Hepatocyte (in vitro differentiated cells): ENCODE measurements at regions not wholly inside any gene's neighbourhood (a gene's known extent, or its start where the extent isn't known, plus 50 kb on each side); places are given as distances from the start of the nearest gene placed in this dataset.

ENCODE experiments used
- DNase-seq: peaks from one replicate; pipeline ENCODE4 v3.0.0-alpha.2; 2016; ENCODE audit warnings: low spot score
- H2AFZ ChIP-seq: fragments of 200-600 bp; sonication (generic); 2 replicates; pipeline ENCODE4 v1.6.0; 2016; ENCODE audit warnings: antibody characterized with exemption, mild to moderate bottlenecking
- H3K27ac ChIP-seq: fragments of 200-600 bp; sonication (generic); 2 replicates; pipeline ENCODE4 v1.5.1; 2016; ENCODE audit warnings: mild to moderate bottlenecking
- H3K27me3 ChIP-seq: fragments of 200-600 bp; sonication (generic); 2 replicates; pipeline ENCODE4 v1.6.1; 2016
- H3K36me3 ChIP-seq: fragments of 200-600 bp; sonication (generic); replicated peaks from 2 replicates; pipeline ENCODE4 v1.5.1; 2016; ENCODE audit warnings: low read depth; ENCODE audit not compliant: insufficient read depth
- H3K4me1 ChIP-seq: fragments of 200-600 bp; sonication (generic); 2 replicates; pipeline ENCODE4 v1.5.1; 2016; ENCODE audit warnings: mild to moderate bottlenecking, moderate library complexity; ENCODE audit not compliant: insufficient read depth
- H3K4me2 ChIP-seq: fragments of 200-600 bp; sonication (generic); 2 replicates; pipeline ENCODE4 v1.6.0; 2016
- H3K4me3 ChIP-seq: fragments of 200-600 bp; sonication (generic); 2 replicates; pipeline ENCODE4 v1.5.1; 2016; ENCODE audit warnings: mild to moderate bottlenecking
- H3K79me2 ChIP-seq: fragments of 200-600 bp; sonication (generic); 2 replicates; pipeline ENCODE4 v1.6.0; 2017; ENCODE audit warnings: mild to moderate bottlenecking
- H3K9me2 ChIP-seq: fragments of 200-600 bp; sonication (generic); replicated peaks from 2 replicates; pipeline ENCODE4 v1.6.0; 2017; ENCODE audit warnings: mild to moderate bottlenecking; ENCODE audit not compliant: insufficient read depth
- H3K9me3 ChIP-seq: fragments of 200-600 bp; sonication (generic); 2 replicates; pipeline ENCODE4 v1.5.1; 2016; ENCODE audit warnings: low read depth, mild to moderate bottlenecking
- H4K20me1 ChIP-seq: fragments of 200-600 bp; sonication (generic); 2 replicates; pipeline ENCODE4 v1.6.0; 2016; ENCODE audit warnings: mild to moderate bottlenecking; ENCODE audit not compliant: insufficient read depth, poor library complexity, severe bottlenecking
- EZH2 ChIP-seq: fragments of 200-600 bp; sonication (generic); IDR thresholded peaks from 2 replicates; pipeline ENCODE4 v1.6.1; 2016; ENCODE audit warnings: antibody characterized with exemption, mild to moderate bottlenecking, borderline replicate concordance
- EZH2phosphoT487 ChIP-seq: fragments of 200-600 bp; sonication (generic); IDR thresholded peaks from one replicate; pipeline ENCODE4 v1.6.1; 2018; ENCODE audit warnings: antibody characterized with exemption, mild to moderate bottlenecking, low read depth, moderate library complexity; ENCODE audit not compliant: unreplicated experiment, severe bottlenecking
- WGBS: methylation state at CpG from one replicate; pipeline ENCODE4 v1.1.6; 2016; ENCODE audit warnings: low lambda C conversion rate; ENCODE audit errors: missing lambda C conversion rate; 5-methylcytosine and 5-hydroxymethylcytosine counted together
- TF ChIP-seq, protein P1 (sequence below): fragments of 200-600 bp; sonication (generic); IDR thresholded peaks from 2 replicates; pipeline ENCODE4 v1.5.1; 2016; ENCODE audit warnings: antibody characterized with exemption, mild to moderate bottlenecking; ENCODE audit not compliant: poor library complexity

DNA sequence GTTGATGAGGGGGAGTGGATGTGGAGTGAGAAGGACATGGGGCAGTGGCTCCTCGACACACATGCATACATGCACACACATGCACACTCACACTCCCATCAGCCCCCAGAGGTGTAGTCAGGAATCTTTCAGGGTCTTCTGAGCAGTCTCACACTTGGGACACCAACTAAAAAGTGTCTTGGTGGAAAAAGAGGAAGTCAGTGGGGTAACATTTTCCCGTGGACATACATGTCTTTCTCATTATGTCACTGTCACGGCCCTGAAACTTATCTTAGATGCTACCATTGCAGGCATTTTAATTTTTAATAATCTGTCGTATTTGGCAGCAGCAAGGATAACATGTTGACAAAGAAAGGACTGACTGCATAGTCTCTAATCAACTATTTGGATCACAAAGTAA lies 261.1 kb downstream of the ADGRG6 start:
- Histone ChIP-seq H3K27ac (no peak overlapping the region), H3K4me3 (no peak overlapping the region), H3K36me3 (no peaks in the 10 kb centered on the region), H3K4me1 (no peaks in the 10 kb centered on the region), H3K27me3 (no peaks in the 10 kb centered on the region), H3K9me2 (no peaks in the 10 kb centered on the region), H3K4me2 (no peak overlapping the region), H3K9me3 (no peaks in the 10 kb centered on the region), H4K20me1 (no peaks in the 10 kb centered on the region), H2AFZ (no peak overlapping the region), H3K79me2 (no peaks in the 10 kb centered on the region)
- TF ChIP-seq, protein P1, sequence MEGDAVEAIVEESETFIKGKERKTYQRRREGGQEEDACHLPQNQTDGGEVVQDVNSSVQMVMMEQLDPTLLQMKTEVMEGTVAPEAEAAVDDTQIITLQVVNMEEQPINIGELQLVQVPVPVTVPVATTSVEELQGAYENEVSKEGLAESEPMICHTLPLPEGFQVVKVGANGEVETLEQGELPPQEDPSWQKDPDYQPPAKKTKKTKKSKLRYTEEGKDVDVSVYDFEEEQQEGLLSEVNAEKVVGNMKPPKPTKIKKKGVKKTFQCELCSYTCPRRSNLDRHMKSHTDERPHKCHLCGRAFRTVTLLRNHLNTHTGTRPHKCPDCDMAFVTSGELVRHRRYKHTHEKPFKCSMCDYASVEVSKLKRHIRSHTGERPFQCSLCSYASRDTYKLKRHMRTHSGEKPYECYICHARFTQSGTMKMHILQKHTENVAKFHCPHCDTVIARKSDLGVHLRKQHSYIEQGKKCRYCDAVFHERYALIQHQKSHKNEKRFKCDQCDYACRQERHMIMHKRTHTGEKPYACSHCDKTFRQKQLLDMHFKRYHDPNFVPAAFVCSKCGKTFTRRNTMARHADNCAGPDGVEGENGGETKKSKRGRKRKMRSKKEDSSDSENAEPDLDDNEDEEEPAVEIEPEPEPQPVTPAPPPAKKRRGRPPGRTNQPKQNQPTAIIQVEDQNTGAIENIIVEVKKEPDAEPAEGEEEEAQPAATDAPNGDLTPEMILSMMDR = no peak
- TF ChIP-seq EZH2 (no peak), EZH2phosphoT487 (no peak)
- DNase-seq = no peak
- WGBS = 89% methylated on average over 4 of the region's 4 CpGs

DNA sequence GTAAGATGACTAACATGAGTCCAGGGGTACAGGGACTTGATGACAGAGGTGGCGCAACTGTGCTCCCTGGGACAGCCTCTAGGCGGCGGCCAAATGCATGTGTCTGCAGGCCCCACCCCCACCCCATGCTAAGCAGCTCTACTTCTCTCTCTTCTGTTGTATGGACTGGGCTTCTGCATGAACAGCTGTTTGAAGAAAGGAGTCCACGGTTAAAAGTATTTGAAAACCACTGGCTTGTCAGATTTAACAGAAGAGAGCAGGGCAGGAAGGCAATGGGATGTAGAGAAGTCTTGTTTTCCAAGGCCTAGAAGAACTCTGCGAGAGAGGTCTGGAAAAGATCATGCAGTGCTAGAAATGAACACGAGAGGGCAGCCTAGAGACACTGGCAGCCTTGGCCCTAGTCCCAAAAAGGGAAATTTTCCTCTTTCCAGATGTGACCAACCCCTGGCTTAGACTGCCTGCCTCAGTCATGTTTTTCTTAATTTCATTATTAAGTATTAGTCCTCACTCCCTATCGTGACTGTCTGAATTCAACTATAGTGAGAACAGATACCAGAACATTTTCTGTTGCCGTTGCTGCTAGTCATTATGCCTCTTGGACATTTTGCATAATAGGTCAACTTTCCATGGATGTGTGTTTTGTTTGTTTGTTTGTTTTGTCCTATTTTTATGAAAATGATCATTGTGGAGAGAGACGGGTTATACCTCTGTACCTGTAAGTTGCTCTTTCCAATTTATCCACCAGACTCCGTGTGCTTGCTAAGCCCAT lies 265.0 kb downstream of the ADGRG6 start:
- no peak for TF ChIP-seq EZH2
- TF ChIP-seq, protein P1 = peak; percentile 74
- Histone ChIP-seq H3K9me2 (no peaks in the 10 kb centered on the region), H3K4me2 (no peak overlapping the region), H3K27me3 (no peaks in the 10 kb centered on the region), H3K4me3 (no peak overlapping the region), H3K36me3 (no peaks in the 10 kb centered on the region), H3K27ac (no peak overlapping the region), H4K20me1 (no peaks in the 10 kb centered on the region), H3K4me1 (peaks cover 12% of the 10 kb centered on the region), H3K9me3 (no peaks in the 10 kb centered on the region), H3K79me2 (no peaks in the 10 kb centered on the region), H2AFZ (no peak overlapping the region)
- WGBS = 64% methylated on average over 10 of the region's 10 CpGs
- peak; percentile 74 for DNase-seq

DNA sequence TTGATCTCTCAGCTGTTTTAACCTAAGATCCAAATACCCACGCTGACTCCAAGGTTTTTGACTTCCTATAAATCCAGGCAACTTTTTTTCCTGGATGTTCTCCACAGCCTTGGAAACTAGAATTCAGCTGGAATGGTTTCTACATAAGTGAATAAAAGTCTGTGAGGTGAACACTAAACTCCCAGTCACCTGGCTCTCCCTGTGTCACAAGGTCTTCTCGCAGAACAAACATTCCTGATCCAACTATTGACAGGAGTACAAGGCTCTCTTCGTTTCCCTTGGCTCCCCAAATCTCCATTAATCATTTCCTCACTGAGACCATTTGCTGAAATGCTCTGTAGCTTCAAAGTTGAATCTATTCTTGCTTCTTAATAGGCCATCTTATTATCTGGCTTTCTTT lies 265.7 kb downstream of the ADGRG6 start:
- no peak for DNase-seq

More for the DNA sequence above, 265.7 kb downstream of the ADGRG6 start:
- H3K36me3 ChIP-seq = no peaks in the 10 kb centered on the region
- H3K27me3 ChIP-seq = no peaks in the 10 kb centered on the region
- H2AFZ ChIP-seq = no peak overlapping the region
- H3K4me3 ChIP-seq = no peak overlapping the region
- H3K4me2 ChIP-seq = no peak overlapping the region
- H3K79me2 ChIP-seq = no peaks in the 10 kb centered on the region
- no peak overlapping the region for H3K27ac ChIP-seq
- WGBS = 76% methylated on average over 3 of the region's 3 CpGs
- H4K20me1 ChIP-seq = no peaks in the 10 kb centered on the region
- peaks cover 12% of the 10 kb centered on the region for H3K4me1 ChIP-seq
- H3K9me2 ChIP-seq = no peaks in the 10 kb centered on the region
- TF ChIP-seq EZH2phosphoT487 = no peak
- TF ChIP-seq EZH2 = no peak
- TF ChIP-seq, protein P1 = no peak
- H3K9me3 ChIP-seq = no peaks in the 10 kb centered on the region
